Ascending aorta (tissue), 2 donors: ENCODE measurements at regions not wholly inside any gene's neighbourhood (a gene's known extent, or its start where the extent isn't known, plus 50 kb on each side); places are given as distances from the start of the nearest gene placed in this dataset.

Experiments
- DNase-seq, 2 donors: peaks; one replicate each; pipeline ENCODE4 v3.0.0-alpha.2; 2019; ENCODE audit warnings: low spot score in 2 of 2
- H3K27ac ChIP-seq, 2 donors: fragments of 200-600 bp; sonication (generic); one replicate each; pipeline ENCODE4 v1.5.1; 2016 to 2017; ENCODE audit warnings: mild to moderate bottlenecking in 1 of 2
- H3K27me3 ChIP-seq: fragments of 200-600 bp; sonication (generic); one replicate; pipeline ENCODE4 v1.5.1; 2017
- H3K36me3 ChIP-seq, 2 donors: fragments of 200-600 bp; sonication (generic); one replicate each; pipeline ENCODE4 v1.5.1; 2016
- H3K4me1 ChIP-seq, 2 donors: fragments of 200-600 bp; sonication (generic); one replicate each; pipeline ENCODE4 v1.5.1; 2016 to 2017; ENCODE audit warnings: mild to moderate bottlenecking in 1 of 2
- H3K4me3 ChIP-seq, 2 donors: fragments of 200-600 bp; sonication (generic); one replicate each; pipeline ENCODE4 v1.5.1; 2016 to 2017; ENCODE audit warnings: mild to moderate bottlenecking in 1 of 2
- H3K9me3 ChIP-seq, 2 donors: fragments of 200-600 bp; sonication (generic); one replicate each; pipeline ENCODE4 v1.5.1; 2016
- CTCF ChIP-seq, 3 experiments: fragments of 200-600 bp in 2 of 3; fragments of 450-650 bp in 1 of 3; sonication (generic) in 2 of 3; IDR thresholded peaks; one replicate each; pipeline ENCODE4 v1.5.1; 2016 to 2019; ENCODE audit warnings: antibody characterized with exemption in 3 of 3, mild to moderate bottlenecking in 1 of 3, moderate library complexity in 1 of 3
- intact Hi-C: fragments of 100-400 bp; cut with DNase I; formaldehyde crosslinking; loops from one replicate; pipeline ENCODE4 v1.15.1; 2023

GRCh38 chr9:134487066-134487710 is 154.4 kb upstream of the COL5A1 start:
- peak in 1 of 2 donors; percentile 61 for DNase-seq
- Histone ChIP-seq H3K27ac (peak overlapping the region; percentile 63 to 70), H3K9me3 (no peaks in the 10 kb centered on the region), H3K4me1 (no peaks in the 10 kb centered on the region), H3K36me3 (no peaks in the 10 kb centered on the region), H3K4me3 (no peak overlapping the region), H3K27me3 (no peaks in the 10 kb centered on the region)
- TF ChIP-seq CTCF (IDR thresholded peaks at IDR 0.05) = no peak
- intact Hi-C loops = loop anchor here (5.0 kb wide), 1 partner anchor 40 kb away; no protein-coding TSS in a partner anchor

GRCh38 chr9:134488331-134489280 is 153.0 kb upstream of the COL5A1 start:
- no peaks in the 10 kb centered on the region for H3K36me3 ChIP-seq
- no peaks in the 10 kb centered on the region for H3K27me3 ChIP-seq
- intact Hi-C loops = loop anchor here (5.0 kb wide), 1 partner anchor 41 kb away; no protein-coding TSS in a partner anchor
- peak in 1 of 2 donors; percentile 75 for DNase-seq
- no peak overlapping the region for H3K4me3 ChIP-seq
- no peaks in the 10 kb centered on the region for H3K4me1 ChIP-seq
- no peak overlapping the region for H3K27ac ChIP-seq
- no peak for TF ChIP-seq CTCF (IDR thresholded peaks at IDR 0.05)
- H3K9me3 ChIP-seq = no peaks in the 10 kb centered on the region

GRCh38 chr9:134489621-134490408 is 151.8 kb upstream of the COL5A1 start:
- H3K4me3 ChIP-seq = no peak overlapping the region
- intact Hi-C loops = loop anchor here (5.0 kb wide), 1 partner anchor 43 kb away; no protein-coding TSS in a partner anchor

DNA sequence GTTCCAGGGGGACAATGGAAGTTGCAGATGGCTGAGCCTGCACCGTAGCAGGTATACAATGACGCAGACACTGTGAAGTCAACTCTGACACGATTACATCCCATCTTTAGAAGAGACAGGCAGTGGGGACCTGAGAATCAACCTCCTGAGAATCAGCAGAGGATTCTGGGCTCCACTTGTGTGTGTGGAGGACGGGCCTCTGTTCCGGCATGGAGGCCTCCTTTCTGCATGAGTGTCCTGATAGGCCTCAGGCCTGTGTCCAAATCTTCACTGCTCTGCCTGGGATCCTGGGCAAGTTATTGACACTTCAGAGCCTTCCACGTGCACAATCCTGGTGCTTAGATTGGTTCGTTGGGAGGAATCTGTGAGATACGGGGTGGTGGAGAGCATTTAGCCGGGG is 151.2 kb upstream of the COL5A1 start:
- Histone ChIP-seq H3K27me3 (no peaks in the 10 kb centered on the region), H3K36me3 (no peaks in the 10 kb centered on the region), H3K4me3 (no peak overlapping the region), H3K4me1 (no peaks in the 10 kb centered on the region), H3K27ac (no peak overlapping the region), H3K9me3 (no peaks in the 10 kb centered on the region)
- DNase-seq = peak in 1 of 2 donors; percentile 22
- TF ChIP-seq CTCF (IDR thresholded peaks at IDR 0.05) = no peak
- intact Hi-C loops = no loop called here

More at GRCh38 chr9:134489621-134490408, 151.8 kb upstream of the COL5A1 start:
- no peak for TF ChIP-seq CTCF (IDR thresholded peaks at IDR 0.05)
- Histone ChIP-seq H3K4me1 (no peaks in the 10 kb centered on the region), H3K27ac (no peak overlapping the region), H3K27me3 (no peaks in the 10 kb centered on the region), H3K9me3 (no peaks in the 10 kb centered on the region), H3K36me3 (no peaks in the 10 kb centered on the region)
- DNase-seq = peak in 1 of 2 donors; percentile 41

- Histone ChIP-seq H3K4me1 (no peaks in the 10 kb centered on the region), H3K27ac (no peak overlapping the region), H3K9me3 (no peaks in the 10 kb centered on the region), H3K4me3 (no peak overlapping the region), H3K36me3 (no peaks in the 10 kb centered on the region), H3K27me3 (no peaks in the 10 kb centered on the region)
- DNase-seq = peak in 1 of 2 donors; percentile 56
- TF ChIP-seq CTCF (IDR thresholded peaks at IDR 0.05) = no peak
- intact Hi-C loops = no loop called here
Measured at GRCh38 chr9:134491196-134491835, 150.3 kb upstream of the COL5A1 start.
